ENCODE measurements at regions not wholly inside any gene's neighbourhood (a gene's known extent, or its start where the extent isn't known, plus 50 kb on each side); places are given as distances from the start of the nearest gene placed in this dataset.
"Not testable (repeated sequence)": the region's sequence is repeated elsewhere in the genome, so short reads cannot be mapped to it uniquely, and the experiment has no call there.

DNA sequence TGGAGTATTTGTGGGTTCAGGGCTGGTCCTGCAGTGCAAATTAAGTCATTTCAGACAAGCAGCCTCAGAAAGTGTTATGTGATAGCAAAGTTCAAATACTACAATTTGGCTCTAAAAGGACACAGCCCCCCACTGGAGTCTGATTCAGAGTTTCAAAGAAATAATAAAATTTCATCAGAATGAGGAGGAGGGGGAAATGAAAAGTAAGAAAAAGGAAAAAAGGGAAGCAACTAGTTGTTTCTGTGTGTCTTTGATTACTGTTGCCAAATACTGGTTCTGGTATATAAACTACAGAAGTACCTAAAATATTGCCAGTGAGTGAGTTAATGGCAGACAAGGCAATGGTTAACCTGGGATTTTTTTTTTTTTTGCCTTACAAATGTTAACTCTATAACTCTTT, 773.9 kb downstream of the BCL11A start:
- Mint-ChIP-seq H3K27ac (no peak overlapping the region), H3K4me3 (no peak overlapping the region), H3K9me3 (peaks cover 15% of the 10 kb centered on the region), H3K4me1 (no peaks in the 10 kb centered on the region), H3K36me3 (no peaks in the 10 kb centered on the region)
- DNase-seq (ENCODE audit: low spot score in 2 of 2) (no peak), ATAC-seq (no peak)

DNA sequence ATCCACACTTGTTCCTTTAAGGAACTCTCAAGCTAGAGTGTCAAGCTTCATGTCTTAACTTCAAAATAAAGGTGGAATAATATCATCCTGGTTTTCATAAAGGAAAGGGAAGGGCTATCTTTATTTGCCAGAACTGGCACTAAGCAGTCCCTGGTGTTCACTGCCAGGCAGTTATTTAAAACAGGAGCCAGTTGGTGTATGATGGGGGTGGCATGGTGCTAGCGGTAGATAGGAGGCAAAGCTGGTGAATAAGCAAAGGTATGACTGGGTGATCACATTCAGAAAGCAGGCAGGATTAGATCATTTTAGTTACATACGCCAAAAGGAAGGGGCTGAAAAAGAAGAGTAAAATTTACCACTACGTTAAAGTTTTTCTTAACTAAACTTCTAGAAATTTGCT, 776.3 kb downstream of the BCL11A start:
- Mint-ChIP-seq H3K4me1 (no peaks in the 10 kb centered on the region), H3K4me3 (no peak overlapping the region), H3K27ac (no peak overlapping the region), H3K9me3 (peaks cover 3% of the 10 kb centered on the region), H3K36me3 (no peaks in the 10 kb centered on the region)
- ATAC-seq = no peak
- DNase-seq (ENCODE audit: low spot score in 2 of 2) = no peak

DNA sequence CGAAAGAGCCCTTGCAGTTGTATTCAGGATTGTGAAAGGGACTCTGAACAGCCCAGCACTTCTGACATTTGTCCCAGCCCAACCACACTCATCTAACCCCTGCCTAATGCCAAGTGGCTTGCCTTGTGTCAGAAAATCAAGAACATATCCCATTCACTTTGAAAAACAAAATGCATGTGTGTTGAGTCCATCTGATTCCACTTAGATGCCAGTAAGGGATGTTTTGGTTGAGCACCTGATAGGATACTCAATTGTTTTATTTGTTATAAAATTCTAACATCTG, 776.8 kb downstream of the BCL11A start:
- H3K36me3 Mint-ChIP-seq = no peaks in the 10 kb centered on the region
- ATAC-seq (no peak), DNase-seq (ENCODE audit: low spot score in 2 of 2) (no peak)

DNA sequence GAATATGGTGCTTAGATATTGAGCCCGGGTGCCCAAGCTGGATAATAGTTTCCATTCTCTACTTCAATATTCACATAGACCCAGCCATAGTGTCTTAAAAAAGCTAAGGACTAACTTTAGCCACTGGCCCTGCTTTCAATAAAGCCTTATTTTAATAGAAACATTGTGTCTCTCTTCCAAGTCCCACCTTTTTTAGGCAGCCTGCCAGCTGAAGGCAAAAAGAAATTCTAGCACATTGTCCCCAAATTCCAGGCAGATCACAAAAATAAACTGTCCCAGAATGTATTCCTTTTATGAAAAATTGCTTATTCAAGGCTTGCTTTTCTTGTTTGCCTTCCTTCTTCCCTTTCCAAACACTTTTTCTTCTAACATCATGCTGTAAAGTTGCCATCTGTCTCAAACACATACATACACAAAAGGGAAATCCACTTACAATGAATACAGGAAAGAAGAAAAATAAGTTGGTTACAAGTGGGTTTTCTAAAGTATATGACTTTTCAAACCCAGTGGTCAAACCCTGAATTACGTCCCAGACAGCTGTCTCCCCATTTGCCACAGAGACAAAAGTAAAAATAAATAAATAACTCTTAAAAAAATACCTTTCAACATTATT, 778.5 kb downstream of the BCL11A start:
- no peak overlapping the region for H3K4me3 Mint-ChIP-seq
- DNase-seq (ENCODE audit: low spot score in 2 of 2) = no peak
- H3K4me1 Mint-ChIP-seq = no peaks in the 10 kb centered on the region
- no peak for ATAC-seq
- no peak overlapping the region for H3K27ac Mint-ChIP-seq
- H3K9me3 Mint-ChIP-seq = peaks cover 3% of the 10 kb centered on the region
- no peaks in the 10 kb centered on the region for H3K36me3 Mint-ChIP-seq

More for the DNA sequence above, 776.8 kb downstream of the BCL11A start:
- H3K4me1 Mint-ChIP-seq = no peaks in the 10 kb centered on the region
- no peak overlapping the region for H3K27ac Mint-ChIP-seq
- H3K4me3 Mint-ChIP-seq = no peak overlapping the region
- H3K9me3 Mint-ChIP-seq = peaks cover 3% of the 10 kb centered on the region

DNA sequence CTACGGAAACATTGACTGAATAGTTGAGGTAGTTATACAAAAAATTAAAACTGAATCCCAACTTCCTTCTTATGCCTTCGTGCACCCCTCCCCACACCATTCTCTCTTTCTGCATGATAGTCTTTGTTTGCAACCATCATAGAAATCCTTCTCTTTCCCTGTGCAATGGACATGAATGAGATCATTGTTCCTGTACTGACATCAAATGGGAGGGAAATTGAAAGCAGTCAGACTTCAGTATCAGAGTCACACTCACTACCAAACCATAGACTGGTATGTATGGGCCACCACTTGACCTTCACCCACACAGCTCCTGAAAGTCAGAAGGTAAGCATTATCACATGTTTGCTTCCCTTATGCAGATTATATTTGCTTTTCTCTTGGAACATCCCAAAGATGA, 782.8 kb downstream of the BCL11A start:
- DNase-seq (ENCODE audit: low spot score in 2 of 2) (no peak), ATAC-seq (no peak)
- Mint-ChIP-seq H3K4me3 (no peak overlapping the region), H3K36me3 (no peaks in the 10 kb centered on the region), H3K9me3 (peaks cover 3% of the 10 kb centered on the region), H3K27ac (no peak overlapping the region), H3K4me1 (no peaks in the 10 kb centered on the region)

DNA sequence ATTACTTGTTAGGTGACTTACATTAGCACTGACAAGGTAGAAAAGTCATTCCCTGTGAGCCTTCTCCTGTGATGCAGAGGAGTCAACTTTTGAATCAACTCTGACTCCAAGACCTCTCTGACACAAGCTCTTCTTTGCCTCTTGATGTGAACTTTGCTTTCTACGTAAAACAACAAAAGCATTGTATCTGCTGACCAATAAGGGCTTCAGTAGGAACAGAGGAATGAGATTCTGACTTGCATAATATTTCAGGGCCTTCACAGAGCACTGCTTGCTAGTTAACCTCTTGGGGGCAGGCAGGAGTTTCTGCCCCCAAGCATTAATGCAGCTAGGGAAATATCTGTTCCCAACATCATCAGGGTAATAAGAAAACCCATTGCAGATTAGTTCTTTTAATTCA, 791.5 kb downstream of the BCL11A start:
- Mint-ChIP-seq H3K27ac (no peak overlapping the region), H3K36me3 (no peaks in the 10 kb centered on the region), H3K9me3 (peaks cover 8% of the 10 kb centered on the region), H3K4me1 (no peaks in the 10 kb centered on the region), H3K4me3 (no peak overlapping the region)
- ATAC-seq = no peak
- no peak for DNase-seq (ENCODE audit: low spot score in 2 of 2)

DNA sequence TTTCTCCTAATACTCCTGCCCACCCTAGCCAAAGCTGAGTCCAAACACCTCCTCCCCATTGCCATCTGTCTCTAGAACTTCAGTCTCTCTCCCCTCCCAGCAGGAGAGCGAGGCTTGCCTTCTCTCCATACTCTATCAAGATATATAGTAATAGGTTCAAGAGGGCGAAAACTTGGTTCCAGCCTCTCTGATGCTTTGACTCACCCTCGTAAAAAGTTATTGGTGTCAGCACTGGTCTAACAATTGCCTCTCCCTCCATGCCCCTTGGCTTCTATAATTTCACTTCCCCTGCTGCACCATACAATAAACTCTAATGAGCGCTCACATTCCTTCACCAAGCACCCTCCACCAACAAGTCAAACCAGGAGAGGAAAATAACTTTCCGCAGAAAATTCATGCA, 797.3 kb downstream of the BCL11A start:
- Mint-ChIP-seq H3K4me1 (no peaks in the 10 kb centered on the region), H3K9me3 (peaks cover 11% of the 10 kb centered on the region), H3K27ac (no peak overlapping the region), H3K36me3 (no peaks in the 10 kb centered on the region), H3K4me3 (no peak overlapping the region)
- ATAC-seq = no peak
- DNase-seq (ENCODE audit: low spot score in 2 of 2) = no peak

DNA sequence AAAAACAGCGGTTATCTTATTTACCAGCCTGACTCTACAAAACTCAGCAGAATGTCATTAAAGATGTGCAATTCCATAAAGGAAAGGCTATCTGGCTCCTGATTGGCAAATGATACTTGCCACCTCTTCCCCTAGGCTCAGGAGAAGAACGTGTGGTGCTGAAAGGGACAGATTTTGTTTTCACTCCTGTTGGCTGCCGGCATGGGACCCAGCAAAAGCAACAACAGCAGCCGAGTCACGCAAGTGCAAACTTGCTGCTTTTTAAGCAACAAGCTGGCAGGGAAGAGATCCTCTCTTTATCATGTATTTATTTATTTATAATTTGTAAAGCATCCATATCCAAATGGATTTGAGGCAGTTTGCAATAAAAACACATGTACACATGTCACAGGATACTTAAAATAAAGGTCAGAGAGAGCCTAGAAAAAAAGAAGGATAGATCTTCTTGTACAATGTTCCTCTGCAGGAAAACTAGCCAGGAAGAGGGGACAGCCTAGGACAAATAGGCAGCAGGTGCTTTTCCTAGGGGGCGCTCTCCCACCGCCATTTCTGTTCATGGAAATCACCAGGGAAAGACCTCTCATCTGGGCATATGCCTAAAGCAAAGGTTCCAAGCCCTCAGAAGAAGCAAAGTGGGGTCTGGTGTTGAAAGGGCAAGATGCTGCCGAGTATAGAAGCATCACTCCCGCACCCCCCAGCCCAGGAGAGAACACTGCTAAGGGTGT, 799.3 kb downstream of the BCL11A start:
- no peak for ATAC-seq
- H3K4me1 Mint-ChIP-seq = no peaks in the 10 kb centered on the region

DNA sequence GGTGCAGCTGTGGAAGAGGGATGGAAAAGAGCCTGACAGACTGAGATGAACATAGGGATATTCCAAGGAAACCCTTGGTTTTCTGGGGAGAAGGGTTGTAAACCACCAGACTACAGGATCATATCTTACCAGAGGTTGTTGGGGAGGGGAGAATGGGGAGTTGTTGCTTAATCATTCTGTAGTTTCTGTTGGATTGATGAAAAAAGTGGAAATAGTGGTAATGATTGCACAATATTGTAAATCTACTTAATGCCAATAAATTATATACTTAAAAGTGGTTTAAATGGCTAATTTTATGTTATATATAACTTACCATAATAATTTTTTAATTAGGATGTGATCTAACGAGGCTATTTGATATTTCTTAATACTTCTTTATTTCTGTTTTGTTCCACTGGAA, 800.9 kb downstream of the BCL11A start:
- Mint-ChIP-seq H3K36me3 (no peaks in the 10 kb centered on the region), H3K4me1 (no peaks in the 10 kb centered on the region), H3K4me3 (no peak overlapping the region), H3K27ac (no peak overlapping the region), H3K9me3 (peaks cover 10% of the 10 kb centered on the region)
- no peak for DNase-seq (ENCODE audit: low spot score in 2 of 2)
- no peak for ATAC-seq

More for the DNA sequence above, 799.3 kb downstream of the BCL11A start:
- H3K27ac Mint-ChIP-seq = no peak overlapping the region
- no peaks in the 10 kb centered on the region for H3K36me3 Mint-ChIP-seq
- H3K9me3 Mint-ChIP-seq = peaks cover 13% of the 10 kb centered on the region
- DNase-seq (ENCODE audit: low spot score in 2 of 2) = no peak
- no peak overlapping the region for H3K4me3 Mint-ChIP-seq

DNA sequence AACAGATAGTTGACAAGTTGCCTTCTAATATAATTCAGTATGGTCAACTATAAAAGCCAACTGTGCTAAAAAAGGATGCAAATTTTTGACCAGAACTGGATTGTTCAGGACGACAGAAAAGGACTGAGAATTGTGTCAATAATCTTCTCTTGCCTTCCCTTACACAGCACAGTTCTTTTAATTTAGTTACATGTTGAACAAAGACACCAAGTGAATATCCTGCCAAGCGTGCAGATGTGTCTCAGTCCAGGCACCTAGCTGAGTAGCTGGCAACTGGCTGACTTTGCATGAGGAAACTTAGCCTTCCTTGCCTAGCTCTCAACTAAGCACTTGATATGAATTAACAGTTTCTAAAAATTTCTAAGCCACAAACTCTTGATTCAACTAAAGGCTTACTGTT, 801.4 kb downstream of the BCL11A start:
- no peak overlapping the region for H3K27ac Mint-ChIP-seq
- H3K36me3 Mint-ChIP-seq = no peaks in the 10 kb centered on the region
- H3K9me3 Mint-ChIP-seq = peaks cover 10% of the 10 kb centered on the region
- DNase-seq (ENCODE audit: low spot score in 2 of 2) (no peak), ATAC-seq (no peak)
- no peaks in the 10 kb centered on the region for H3K4me1 Mint-ChIP-seq
- H3K4me3 Mint-ChIP-seq = no peak overlapping the region

DNA sequence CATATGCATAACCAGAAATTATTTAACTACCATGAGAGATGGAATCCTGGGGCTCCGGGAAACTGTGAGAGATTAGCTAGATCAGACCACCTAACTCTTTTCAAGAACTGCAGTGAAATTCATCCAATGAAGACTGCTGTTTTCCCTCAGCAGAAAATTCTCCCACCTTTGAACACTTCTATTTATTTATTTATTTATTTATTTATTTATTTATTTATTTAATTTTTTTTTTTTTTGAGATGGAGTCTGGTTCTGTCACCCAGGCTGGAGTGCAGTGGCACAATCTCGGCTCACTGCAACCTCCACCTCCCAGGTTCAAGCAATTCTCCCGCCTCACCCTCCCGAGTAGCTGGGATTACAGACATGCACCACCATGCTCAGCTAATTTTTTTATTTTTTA, 802.2 kb downstream of the BCL11A start:
- not testable (repeated sequence) for ATAC-seq; H3K36me3 Mint-ChIP-seq; H3K4me1 Mint-ChIP-seq; H3K9me3 Mint-ChIP-seq; DNase-seq (ENCODE audit: low spot score in 2 of 2); H3K27ac Mint-ChIP-seq; H3K4me3 Mint-ChIP-seq

DNA sequence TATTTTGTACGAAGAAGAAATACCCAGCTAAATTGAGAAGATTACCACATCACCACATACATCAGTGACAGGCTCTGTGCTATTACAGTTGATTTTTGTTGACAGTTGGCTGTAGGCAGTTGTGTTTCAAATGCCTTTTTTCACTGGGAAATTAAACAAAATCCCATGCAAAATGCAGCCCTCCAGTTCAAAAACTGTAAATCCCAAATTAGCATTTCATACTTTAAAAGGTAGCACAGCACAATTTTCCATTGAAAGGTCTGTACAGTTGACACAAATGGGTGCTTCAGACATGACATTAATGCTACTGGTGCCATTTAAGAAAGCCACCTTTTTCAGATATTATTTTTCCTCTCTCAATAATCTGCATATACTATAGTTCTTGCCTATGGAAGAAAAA, 807.2 kb downstream of the BCL11A start:
- H3K27ac Mint-ChIP-seq = no peak overlapping the region

DNA sequence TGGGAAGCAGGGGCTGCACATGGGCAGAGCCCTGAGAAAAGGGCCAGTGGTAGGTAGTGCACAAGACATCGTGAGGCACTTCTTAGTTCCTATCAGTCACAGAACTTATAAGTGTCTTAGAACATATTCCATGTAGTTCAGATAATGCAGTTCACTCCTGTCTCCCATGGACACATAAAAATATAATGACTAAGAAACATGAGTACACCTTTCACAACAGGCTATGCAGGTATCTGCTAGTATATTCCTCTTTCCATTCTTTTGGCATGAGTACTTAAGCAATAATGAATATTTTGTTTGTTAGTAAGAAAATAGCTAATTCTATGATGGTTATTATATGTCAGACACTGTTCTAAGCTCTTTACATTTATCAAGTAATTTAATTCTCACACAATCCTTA, 808.4 kb downstream of the BCL11A start:
- ATAC-seq (no peak), DNase-seq (ENCODE audit: low spot score in 2 of 2) (no peak)
- Mint-ChIP-seq H3K27ac (no peak overlapping the region), H3K9me3 (peaks cover 8% of the 10 kb centered on the region), H3K36me3 (no peaks in the 10 kb centered on the region), H3K4me1 (no peaks in the 10 kb centered on the region), H3K4me3 (no peak overlapping the region)

More for the DNA sequence above, 807.2 kb downstream of the BCL11A start:
- Mint-ChIP-seq H3K4me3 (no peak overlapping the region), H3K9me3 (peaks cover 8% of the 10 kb centered on the region), H3K36me3 (no peaks in the 10 kb centered on the region), H3K4me1 (no peaks in the 10 kb centered on the region)
- ATAC-seq (no peak), DNase-seq (ENCODE audit: low spot score in 2 of 2) (no peak)

DNA sequence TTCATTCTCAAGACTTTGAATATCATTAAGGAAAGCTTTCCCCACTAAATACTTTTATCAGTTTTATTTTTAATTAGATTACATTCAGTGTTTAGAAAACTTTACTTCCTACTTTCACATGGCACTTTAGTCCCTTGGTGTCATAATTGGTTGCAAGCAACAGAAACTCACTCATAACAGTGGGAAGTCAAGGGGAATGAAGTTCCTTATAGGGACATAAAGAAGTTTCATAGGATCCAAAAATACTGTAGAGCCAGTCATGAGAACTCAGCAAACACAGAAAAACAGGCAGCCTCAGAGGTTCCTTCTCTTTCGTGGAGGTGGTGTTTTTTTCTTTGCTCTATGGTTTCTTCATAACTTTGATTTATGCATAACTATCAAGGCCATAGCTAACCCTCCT, 809.0 kb downstream of the BCL11A start:
- ATAC-seq = no peak
- Mint-ChIP-seq H3K4me3 (no peak overlapping the region), H3K27ac (no peak overlapping the region), H3K36me3 (no peaks in the 10 kb centered on the region), H3K9me3 (peaks cover 7% of the 10 kb centered on the region), H3K4me1 (no peaks in the 10 kb centered on the region)
- no peak for DNase-seq (ENCODE audit: low spot score in 2 of 2)

DNA sequence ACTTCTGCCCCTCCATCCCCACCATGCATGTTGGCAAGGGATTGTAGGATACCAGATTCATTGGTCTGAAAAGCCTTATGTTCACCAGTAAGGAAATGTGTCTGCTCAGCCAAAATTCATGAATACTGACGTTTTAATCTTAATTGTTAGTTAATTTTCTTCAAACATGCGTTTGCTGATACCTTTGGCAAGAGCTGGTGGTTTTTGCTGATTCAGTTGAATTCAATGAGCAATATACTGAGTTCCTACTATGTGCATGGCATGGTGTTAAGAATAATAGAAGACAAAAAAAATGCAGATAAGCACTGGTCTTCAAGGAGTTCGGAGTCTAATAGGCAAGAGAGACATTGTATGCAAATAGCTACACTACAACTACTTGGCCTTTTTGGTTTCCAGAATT, 811.6 kb downstream of the BCL11A start:
- Mint-ChIP-seq H3K4me3 (no peak overlapping the region), H3K9me3 (peaks cover 6% of the 10 kb centered on the region), H3K27ac (no peak overlapping the region), H3K36me3 (no peaks in the 10 kb centered on the region), H3K4me1 (no peaks in the 10 kb centered on the region)
- ATAC-seq (no peak), DNase-seq (ENCODE audit: low spot score in 2 of 2) (no peak)

DNA sequence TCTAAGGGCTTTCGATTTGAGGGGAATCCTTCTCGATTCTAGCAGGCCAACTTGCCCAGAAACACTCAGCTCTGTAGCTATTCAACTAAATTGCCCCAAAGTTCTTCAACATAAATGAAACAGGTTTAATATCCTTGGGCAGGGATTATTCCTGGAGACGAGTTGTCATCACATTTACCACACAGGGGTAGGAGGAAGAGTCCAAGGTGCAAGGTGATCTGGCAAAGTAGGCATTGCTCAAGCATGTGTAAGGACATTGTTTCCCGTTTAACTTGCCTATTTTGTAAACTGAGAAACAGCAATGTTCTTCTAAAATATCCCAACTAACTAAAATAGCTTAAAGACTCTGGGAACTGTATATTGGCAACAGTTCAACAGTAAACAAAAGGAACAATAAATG, 814.3 kb downstream of the BCL11A start:
- no peaks in the 10 kb centered on the region for H3K36me3 Mint-ChIP-seq
- H3K4me1 Mint-ChIP-seq = no peaks in the 10 kb centered on the region
- DNase-seq (ENCODE audit: low spot score in 2 of 2) = no peak
- no peak overlapping the region for H3K27ac Mint-ChIP-seq
- ATAC-seq = no peak
- no peak overlapping the region for H3K4me3 Mint-ChIP-seq
- H3K9me3 Mint-ChIP-seq = peaks cover 6% of the 10 kb centered on the region

DNA sequence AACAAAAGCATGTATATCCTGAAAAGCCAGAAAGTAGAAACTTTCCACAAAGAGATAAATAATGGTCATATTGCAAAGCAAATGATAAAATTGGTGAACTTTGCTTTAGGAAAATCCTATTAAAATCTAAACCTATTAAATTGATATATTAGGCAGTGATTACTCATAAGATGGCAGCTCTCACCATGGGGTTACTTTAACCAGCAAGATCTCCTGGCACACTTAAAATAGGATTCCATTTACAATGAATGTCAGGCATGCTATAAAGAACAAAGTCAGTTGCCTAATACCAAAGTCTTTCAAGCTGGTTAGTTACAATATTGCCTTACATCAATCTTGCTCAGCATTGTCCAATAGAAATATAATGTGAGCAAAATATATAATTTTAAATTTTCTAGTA, 816.2 kb downstream of the BCL11A start:
- Mint-ChIP-seq H3K4me3 (no peak overlapping the region), H3K9me3 (peaks cover 3% of the 10 kb centered on the region), H3K36me3 (no peaks in the 10 kb centered on the region), H3K4me1 (no peaks in the 10 kb centered on the region), H3K27ac (no peak overlapping the region)
- ATAC-seq (no peak), DNase-seq (ENCODE audit: low spot score in 2 of 2) (no peak)
